HG03139 (cell line): ENCODE measurements at regions not wholly inside any gene's neighbourhood (a gene's known extent, or its start where the extent isn't known, plus 50 kb on each side); places are given as distances from the start of the nearest gene placed in this dataset.
"Not testable (repeated sequence)": the region's sequence is repeated elsewhere in the genome, so short reads cannot be mapped to it uniquely, and the experiment has no call there.

ENCODE experiments used
- ATAC-seq: cut with Tn5 transposase; IDR thresholded peaks from one replicate; pipeline ENCODE4 v1.9.1; 2021; ENCODE audit not compliant: unreplicated experiment

GRCh38 chr7:63748571-63749302 lies 249.9 kb upstream of the ZNF722 start:
- not testable (repeated sequence) for ATAC-seq

GRCh38 chr7:63752446-63752845 lies 246.2 kb upstream of the ZNF722 start:
- not testable (repeated sequence) for ATAC-seq

GRCh38 chr7:63753160-63753559 lies 245.5 kb upstream of the ZNF722 start:
- ATAC-seq = not testable (repeated sequence)

- ATAC-seq = not testable (repeated sequence)
These were observed 238.4 kb upstream of the ZNF722 start for GRCh38 chr7:63760202-63760601.

GRCh38 chr7:63765541-63765940 lies 233.1 kb upstream of the ZNF722 start:
- not testable (repeated sequence) for ATAC-seq

GRCh38 chr7:63766197-63766596 lies 232.5 kb upstream of the ZNF722 start:
- not testable (repeated sequence) for ATAC-seq

GRCh38 chr7:63770162-63770561 lies 228.5 kb upstream of the ZNF722 start:
- ATAC-seq = not testable (repeated sequence)

GRCh38 chr7:63771389-63772085 lies 227.1 kb upstream of the ZNF722 start:
- ATAC-seq = not testable (repeated sequence)

- ATAC-seq = peak; percentile 80
These were observed 209.1 kb upstream of the ZNF722 start for GRCh38 chr7:63789378-63790176.

GRCh38 chr7:63790177-63790763 lies 208.4 kb upstream of the ZNF722 start:
- peak; percentile 13 for ATAC-seq
